ENCODE measurements at regions not wholly inside any gene's neighbourhood (a gene's known extent, or its start where the extent isn't known, plus 50 kb on each side); places are given as distances from the start of the nearest gene placed in this dataset.

- TF ChIP-seq CEBPB (IDR thresholded peaks at IDR 0.05) (no peak), TCF12 (IDR thresholded peaks at IDR 0.05; ENCODE audit: low read depth) (no peak), NFIC (IDR thresholded peaks at IDR 0.05) (no peak), EP300 (IDR thresholded peaks at IDR 0.05; ENCODE audit: borderline replicate concordance) (no peak), REST (IDR thresholded peaks at IDR 0.05; ENCODE audit: low read depth) (no peak), RAD21 (IDR thresholded peaks at IDR 0.05; ENCODE audit: low read depth) (no peak), MAX (IDR thresholded peaks at IDR 0.05) (no peak), ZBTB7A (IDR thresholded peaks at IDR 0.05; ENCODE audit: low read depth) (no peak), TEAD4 (IDR thresholded peaks at IDR 0.05) (no peak), YY1 (IDR thresholded peaks at IDR 0.05; ENCODE audit: low read depth) (no peak), TAF1 (IDR thresholded peaks at IDR 0.05; ENCODE audit: low read depth) (no peak)
Measured at GRCh38 chr10:107561136-107561650, 396.7 kb upstream of the SORCS1 start.

Data from Ishikawa (cell line).